ENCODE measurements at regions not wholly inside any gene's neighbourhood (a gene's known extent, or its start where the extent isn't known, plus 50 kb on each side); places are given as distances from the start of the nearest gene placed in this dataset.

- FAIRE-seq (no peak), DNase-seq (ENCODE audit: insufficient read length, low spot score) (no peak)
- no peak for TF ChIP-seq POLR2A (IDR thresholded peaks at IDR 0.05; ENCODE audit: low read depth, low read length)
These were observed 200.9 kb upstream of the SLIT2 start for GRCh38 chr4:20050768-20051167.

- TF ChIP-seq POLR2A (IDR thresholded peaks at IDR 0.05; ENCODE audit: low read depth, low read length) = no peak
- DNase-seq (ENCODE audit: insufficient read length, low spot score) (no peak), FAIRE-seq (no peak)
These were observed 201.8 kb upstream of the SLIT2 start for GRCh38 chr4:20049889-20050288.

GRCh38 chr4:20046931-20047677 is 204.6 kb upstream of the SLIT2 start:
- DNase-seq (ENCODE audit: insufficient read length, low spot score) = no peak
- no peak for FAIRE-seq
- TF ChIP-seq POLR2A (IDR thresholded peaks at IDR 0.05; ENCODE audit: low read depth, low read length) = no peak

GRCh38 chr4:20046179-20046578 is 205.5 kb upstream of the SLIT2 start:
- FAIRE-seq (no peak), DNase-seq (ENCODE audit: insufficient read length, low spot score) (no peak)
- no peak for TF ChIP-seq POLR2A (IDR thresholded peaks at IDR 0.05; ENCODE audit: low read depth, low read length)

DNA sequence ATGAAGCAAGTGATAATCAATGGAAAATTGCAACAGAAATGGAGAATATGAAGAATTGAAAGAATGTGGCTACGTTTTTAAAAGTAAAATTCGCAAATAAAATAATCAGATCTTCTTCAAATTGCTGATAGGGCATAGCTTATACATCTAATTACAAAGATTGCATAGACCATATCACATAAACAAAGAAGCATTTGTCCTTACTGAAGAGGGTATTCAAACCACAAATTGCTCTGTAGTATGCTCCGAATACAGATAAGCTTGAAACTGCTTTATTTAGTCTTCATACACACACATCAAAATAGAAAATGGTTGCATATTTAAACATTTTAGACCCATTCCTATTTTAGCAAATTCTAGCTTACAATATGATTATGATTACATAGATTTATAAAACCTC is 206.7 kb upstream of the SLIT2 start:
- no peak for FAIRE-seq
- no peak for TF ChIP-seq POLR2A (IDR thresholded peaks at IDR 0.05; ENCODE audit: low read depth, low read length)
- no peak for DNase-seq (ENCODE audit: insufficient read length, low spot score)

GRCh38 chr4:20044502-20044911 is 207.2 kb upstream of the SLIT2 start:
- FAIRE-seq = no peak
- TF ChIP-seq POLR2A (IDR thresholded peaks at IDR 0.05; ENCODE audit: low read depth, low read length) = no peak
- DNase-seq (ENCODE audit: insufficient read length, low spot score) = no peak

DNA sequence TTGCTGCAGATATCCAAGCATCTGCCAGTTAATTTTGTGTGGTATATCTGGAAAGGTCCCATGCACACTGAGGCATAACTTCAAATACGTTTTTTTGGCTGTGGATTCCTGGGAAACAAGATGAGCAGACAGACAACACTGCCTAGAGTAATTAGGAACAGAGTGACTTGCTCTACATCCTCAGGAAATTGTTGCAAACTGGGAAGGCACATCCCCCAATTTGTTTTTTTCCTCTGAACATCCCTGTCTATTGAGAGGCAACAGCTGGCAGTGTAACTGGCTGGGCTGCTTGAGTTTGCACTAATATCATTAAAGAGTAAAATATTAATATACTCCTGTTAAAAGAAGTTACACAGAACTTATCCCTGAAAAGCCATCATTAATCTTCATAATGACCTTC is 207.7 kb upstream of the SLIT2 start:
- TF ChIP-seq POLR2A (IDR thresholded peaks at IDR 0.05; ENCODE audit: low read depth, low read length) = no peak
- FAIRE-seq (no peak), DNase-seq (ENCODE audit: insufficient read length, low spot score) (no peak)

DNA sequence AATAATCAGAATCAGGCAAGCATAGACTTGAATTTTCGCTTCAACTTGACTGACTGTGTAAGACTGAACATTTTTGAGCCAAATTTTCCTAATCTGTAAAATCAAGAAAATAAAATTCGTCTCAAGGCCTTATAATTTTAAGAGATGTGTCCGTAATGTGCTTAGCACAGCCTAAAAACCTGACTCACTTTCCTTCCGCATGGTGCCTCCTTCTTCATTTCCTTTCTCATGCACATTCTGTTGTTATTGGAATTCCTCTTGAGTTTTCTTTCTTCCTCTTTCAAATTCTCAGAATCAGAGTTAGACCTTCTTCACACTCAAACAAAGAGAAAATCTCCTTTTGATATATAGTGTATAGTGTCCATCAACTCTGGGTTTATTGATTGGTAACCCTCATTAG is 208.9 kb upstream of the SLIT2 start:
- DNase-seq (ENCODE audit: insufficient read length, low spot score) (no peak), FAIRE-seq (no peak)
- TF ChIP-seq POLR2A (IDR thresholded peaks at IDR 0.05; ENCODE audit: low read depth, low read length) = no peak

DNA sequence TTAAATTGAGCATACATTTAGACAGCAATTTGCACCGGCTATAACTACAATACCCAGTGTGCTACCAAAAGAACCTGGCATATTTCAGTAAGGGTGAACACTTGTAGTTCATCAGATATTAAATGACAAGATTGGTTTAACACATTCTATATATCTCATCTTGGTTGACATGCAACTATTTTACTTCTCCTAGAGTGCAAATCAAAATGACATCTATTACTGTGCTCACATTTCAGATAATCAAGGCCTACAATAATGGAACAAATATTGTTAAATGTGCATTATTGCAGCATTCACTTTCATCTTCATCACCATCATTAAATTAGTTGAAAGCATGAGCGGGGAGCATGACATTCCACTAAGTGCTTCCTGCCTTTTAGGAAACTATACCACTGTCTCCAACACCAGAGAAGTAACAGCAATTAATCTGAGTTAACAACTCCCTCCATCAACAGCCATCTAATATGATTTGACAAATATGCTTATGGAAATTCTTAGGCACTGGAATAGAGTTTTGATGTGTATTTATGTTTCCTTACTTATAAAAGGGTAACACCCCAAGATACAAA is 209.8 kb upstream of the SLIT2 start:
- FAIRE-seq (no peak), DNase-seq (ENCODE audit: insufficient read length, low spot score) (no peak)
- TF ChIP-seq POLR2A (IDR thresholded peaks at IDR 0.05; ENCODE audit: low read depth, low read length) = no peak

DNA sequence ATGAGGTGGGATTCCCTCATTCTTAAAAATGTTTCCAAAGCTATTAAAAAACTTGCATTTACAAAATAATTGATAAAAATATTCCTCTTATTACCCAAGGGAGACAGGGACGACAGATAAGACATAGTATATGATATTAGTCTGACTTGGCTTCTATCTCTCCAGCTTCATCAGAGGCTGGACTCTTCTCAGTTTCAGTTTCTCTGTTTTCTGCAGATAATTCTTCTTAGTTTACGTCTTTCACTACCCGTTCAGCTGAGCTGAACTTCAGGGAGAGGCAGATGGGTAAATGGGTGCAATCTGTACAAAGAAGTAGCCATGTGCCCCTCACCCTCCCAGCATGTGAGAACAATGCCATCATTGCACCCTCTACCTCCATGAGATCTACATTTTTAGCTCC is 214.0 kb upstream of the SLIT2 start:
- no peak for TF ChIP-seq POLR2A (IDR thresholded peaks at IDR 0.05; ENCODE audit: low read depth, low read length)
- FAIRE-seq (no peak), DNase-seq (ENCODE audit: insufficient read length, low spot score) (no peak)

DNA sequence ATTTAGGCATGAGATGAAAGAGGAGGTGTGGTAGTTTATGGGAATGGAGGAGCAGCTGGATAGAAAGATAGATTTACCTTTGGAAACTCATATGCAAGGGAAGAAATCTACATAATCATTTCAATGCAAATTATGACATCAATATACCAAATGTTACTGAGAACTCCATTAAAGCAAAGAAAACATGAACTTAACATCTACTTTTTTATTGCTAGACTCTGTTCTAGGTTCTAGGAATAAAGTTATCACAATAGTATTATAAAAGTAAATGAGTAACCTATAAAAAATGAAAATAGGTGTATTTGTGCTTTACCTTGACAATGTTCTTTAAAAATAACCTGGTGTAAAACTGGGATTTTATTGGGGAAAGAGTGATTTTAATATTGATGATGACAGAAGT is 221.6 kb upstream of the SLIT2 start:
- TF ChIP-seq POLR2A (IDR thresholded peaks at IDR 0.05; ENCODE audit: low read depth, low read length) = no peak
- no peak for FAIRE-seq

DNA sequence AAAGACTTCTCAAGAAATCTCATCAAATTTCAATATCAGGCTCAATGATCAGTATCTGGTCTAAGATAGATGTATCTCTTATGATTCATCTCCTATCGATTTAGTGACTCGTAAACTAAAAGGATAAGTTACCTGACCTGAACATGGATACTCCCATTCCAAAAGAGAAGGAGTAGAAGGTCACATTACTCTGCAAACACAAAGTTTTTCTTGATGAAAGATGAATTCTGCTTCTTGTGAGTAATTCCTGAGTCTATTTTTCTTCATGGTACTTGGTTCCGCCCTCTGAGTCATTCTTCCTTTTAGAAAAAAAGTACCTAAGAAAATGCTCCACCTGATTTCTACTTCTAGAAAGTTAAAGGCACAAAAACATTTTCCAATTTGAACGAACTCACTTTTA is 223.1 kb upstream of the SLIT2 start:
- FAIRE-seq = no peak
- no peak for TF ChIP-seq POLR2A (IDR thresholded peaks at IDR 0.05; ENCODE audit: low read depth, low read length)
- DNase-seq (ENCODE audit: insufficient read length, low spot score) = no peak

More for the DNA sequence above, 221.6 kb upstream of the SLIT2 start:
- DNase-seq (ENCODE audit: insufficient read length, low spot score) = no peak

DNA sequence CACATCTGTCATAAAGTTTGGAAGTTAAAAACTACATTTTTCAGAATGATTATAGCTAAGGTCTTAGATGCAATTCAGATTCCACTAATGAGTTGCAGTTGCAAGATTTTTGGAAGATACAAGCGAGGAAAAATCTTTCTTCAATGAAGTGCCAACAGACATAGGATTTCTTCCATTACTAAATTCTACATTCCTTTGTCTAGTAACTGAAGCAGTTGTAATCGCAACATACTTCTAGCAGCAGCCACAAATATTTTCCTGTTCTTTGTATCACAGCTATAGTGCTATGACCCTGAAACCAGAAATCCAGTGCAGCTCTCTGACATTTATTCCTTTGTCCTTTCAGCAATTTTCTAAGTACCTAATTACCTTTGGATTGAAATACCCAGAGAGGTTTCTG is 225.2 kb upstream of the SLIT2 start:
- TF ChIP-seq POLR2A (IDR thresholded peaks at IDR 0.05; ENCODE audit: low read depth, low read length) = no peak
- DNase-seq (ENCODE audit: insufficient read length, low spot score) = no peak
- no peak for FAIRE-seq

- TF ChIP-seq POLR2A (IDR thresholded peaks at IDR 0.05; ENCODE audit: low read depth, low read length) = no peak
- FAIRE-seq = no peak
- no peak for DNase-seq (ENCODE audit: insufficient read length, low spot score)
These were observed 229.2 kb upstream of the SLIT2 start for GRCh38 chr4:20022471-20022870.

DNA sequence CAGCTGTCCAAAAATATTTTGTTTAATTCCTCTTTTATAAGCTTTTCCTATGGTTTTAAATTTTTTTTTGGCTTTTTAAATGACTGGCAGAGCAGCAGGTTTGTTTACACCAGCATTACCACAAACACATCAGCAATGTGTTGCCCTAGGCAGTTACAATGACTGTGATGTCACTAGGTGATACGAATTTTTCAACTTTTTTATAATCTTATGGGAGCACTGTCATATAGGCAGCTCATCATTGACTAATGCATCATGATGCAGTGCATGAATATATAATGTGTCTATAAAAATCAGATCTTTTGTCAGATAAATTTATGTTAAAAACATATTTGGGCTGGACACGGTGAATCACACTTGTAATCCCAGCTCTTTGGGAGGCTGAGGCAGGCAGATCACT is 231.6 kb upstream of the SLIT2 start:
- no peak for DNase-seq (ENCODE audit: insufficient read length, low spot score)
- no peak for TF ChIP-seq POLR2A (IDR thresholded peaks at IDR 0.05; ENCODE audit: low read depth, low read length)
- FAIRE-seq = no peak

Measured in H54 (cell line).